Hepatocyte (in vitro differentiated cells): ENCODE measurements at regions not wholly inside any gene's neighbourhood (a gene's known extent, or its start where the extent isn't known, plus 50 kb on each side); places are given as distances from the start of the nearest gene placed in this dataset.
A peak's percentile ranks its signal among the peaks of the same experiment; 100 is the strongest.

Experiments
- DNase-seq: peaks from one replicate; pipeline ENCODE4 v3.0.0-alpha.2; 2016; ENCODE audit warnings: low spot score
- H2AFZ ChIP-seq: fragments of 200-600 bp; sonication (generic); 2 replicates; pipeline ENCODE4 v1.6.0; 2016; ENCODE audit warnings: antibody characterized with exemption, mild to moderate bottlenecking
- H3K27ac ChIP-seq: fragments of 200-600 bp; sonication (generic); 2 replicates; pipeline ENCODE4 v1.5.1; 2016; ENCODE audit warnings: mild to moderate bottlenecking
- H3K27me3 ChIP-seq: fragments of 200-600 bp; sonication (generic); 2 replicates; pipeline ENCODE4 v1.6.1; 2016
- H3K36me3 ChIP-seq: fragments of 200-600 bp; sonication (generic); replicated peaks from 2 replicates; pipeline ENCODE4 v1.5.1; 2016; ENCODE audit warnings: low read depth; ENCODE audit not compliant: insufficient read depth
- H3K4me1 ChIP-seq: fragments of 200-600 bp; sonication (generic); 2 replicates; pipeline ENCODE4 v1.5.1; 2016; ENCODE audit warnings: mild to moderate bottlenecking, moderate library complexity; ENCODE audit not compliant: insufficient read depth
- H3K4me2 ChIP-seq: fragments of 200-600 bp; sonication (generic); 2 replicates; pipeline ENCODE4 v1.6.0; 2016
- H3K4me3 ChIP-seq: fragments of 200-600 bp; sonication (generic); 2 replicates; pipeline ENCODE4 v1.5.1; 2016; ENCODE audit warnings: mild to moderate bottlenecking
- H3K79me2 ChIP-seq: fragments of 200-600 bp; sonication (generic); 2 replicates; pipeline ENCODE4 v1.6.0; 2017; ENCODE audit warnings: mild to moderate bottlenecking
- H3K9me2 ChIP-seq: fragments of 200-600 bp; sonication (generic); replicated peaks from 2 replicates; pipeline ENCODE4 v1.6.0; 2017; ENCODE audit warnings: mild to moderate bottlenecking; ENCODE audit not compliant: insufficient read depth
- H3K9me3 ChIP-seq: fragments of 200-600 bp; sonication (generic); 2 replicates; pipeline ENCODE4 v1.5.1; 2016; ENCODE audit warnings: low read depth, mild to moderate bottlenecking
- H4K20me1 ChIP-seq: fragments of 200-600 bp; sonication (generic); 2 replicates; pipeline ENCODE4 v1.6.0; 2016; ENCODE audit warnings: mild to moderate bottlenecking; ENCODE audit not compliant: insufficient read depth, poor library complexity, severe bottlenecking
- CTCF ChIP-seq: fragments of 200-600 bp; sonication (generic); IDR thresholded peaks from 2 replicates; pipeline ENCODE4 v1.5.1; 2016; ENCODE audit warnings: antibody characterized with exemption, mild to moderate bottlenecking; ENCODE audit not compliant: poor library complexity
- EZH2 ChIP-seq: fragments of 200-600 bp; sonication (generic); IDR thresholded peaks from 2 replicates; pipeline ENCODE4 v1.6.1; 2016; ENCODE audit warnings: antibody characterized with exemption, mild to moderate bottlenecking, borderline replicate concordance
- EZH2phosphoT487 ChIP-seq: fragments of 200-600 bp; sonication (generic); IDR thresholded peaks from one replicate; pipeline ENCODE4 v1.6.1; 2018; ENCODE audit warnings: antibody characterized with exemption, mild to moderate bottlenecking, low read depth, moderate library complexity; ENCODE audit not compliant: unreplicated experiment, severe bottlenecking
- WGBS: methylation state at CpG from one replicate; pipeline ENCODE4 v1.1.6; 2016; ENCODE audit warnings: low lambda C conversion rate; ENCODE audit errors: missing lambda C conversion rate; 5-methylcytosine and 5-hydroxymethylcytosine counted together

GRCh38 chr4:178970433-178971140 lies 1528.3 kb upstream of the AGA start:
- 58% methylated on average over 3 of the region's 3 CpGs for whole genome bisulfite sequencing
- Histone ChIP-seq H3K9me2 (no peaks in the 10 kb centered on the region), H4K20me1 (no peaks in the 10 kb centered on the region)

GRCh38 chr4:178976861-178977260 lies 1534.6 kb upstream of the AGA start:
- Histone ChIP-seq H3K4me1 (no peaks in the 10 kb centered on the region), H3K36me3 (no peaks in the 10 kb centered on the region), H4K20me1 (no peaks in the 10 kb centered on the region), H2AFZ (no peak overlapping the region), H3K4me3 (no peak overlapping the region), H3K4me2 (no peak overlapping the region), H3K79me2 (no peaks in the 10 kb centered on the region), H3K9me2 (no peaks in the 10 kb centered on the region), H3K27me3 (no peaks in the 10 kb centered on the region), H3K9me3 (no peaks in the 10 kb centered on the region), H3K27ac (no peak overlapping the region)
- TF ChIP-seq CTCF: no peak
- no peak for TF ChIP-seq EZH2phosphoT487
- DNase-seq: no peak
- WGBS: 80% methylated on average over 3 of the region's 3 CpGs

More at GRCh38 chr4:178970433-178971140, 1528.3 kb upstream of the AGA start:
- H3K4me1 ChIP-seq: no peaks in the 10 kb centered on the region
- no peaks in the 10 kb centered on the region for H3K36me3 ChIP-seq
- no peaks in the 10 kb centered on the region for H3K9me3 ChIP-seq
- no peak for DNase-seq
- H2AFZ ChIP-seq: no peak overlapping the region
- H3K27ac ChIP-seq: peak overlapping the region; percentile 23
- H3K4me3 ChIP-seq: no peak overlapping the region
- H3K79me2 ChIP-seq: no peaks in the 10 kb centered on the region
- H3K4me2 ChIP-seq: no peak overlapping the region
- TF ChIP-seq EZH2: no peak
- TF ChIP-seq EZH2phosphoT487: no peak
- TF ChIP-seq CTCF: no peak
- no peaks in the 10 kb centered on the region for H3K27me3 ChIP-seq

GRCh38 chr4:178993306-178993705 lies 1551.1 kb upstream of the AGA start:
- H3K27ac ChIP-seq: no peak overlapping the region
- no peak overlapping the region for H3K4me3 ChIP-seq
- no peaks in the 10 kb centered on the region for H3K9me2 ChIP-seq
- no peaks in the 10 kb centered on the region for H3K79me2 ChIP-seq
- TF ChIP-seq EZH2phosphoT487 (no peak), CTCF (no peak), EZH2 (no peak)
- no peaks in the 10 kb centered on the region for H3K36me3 ChIP-seq
- no peak overlapping the region for H3K4me2 ChIP-seq
- no peaks in the 10 kb centered on the region for H3K9me3 ChIP-seq
- no peak overlapping the region for H2AFZ ChIP-seq
- H4K20me1 ChIP-seq: no peaks in the 10 kb centered on the region
- 84% methylated on average over 4 of the region's 4 CpGs for WGBS
- H3K27me3 ChIP-seq: no peaks in the 10 kb centered on the region
- no peak for DNase-seq
- H3K4me1 ChIP-seq: no peaks in the 10 kb centered on the region
